Testis (tissue), 2 donors: ENCODE measurements at regions not wholly inside any gene's neighbourhood (a gene's known extent, or its start where the extent isn't known, plus 50 kb on each side); places are given as distances from the start of the nearest gene placed in this dataset.
"Not testable (repeated sequence)": the region's sequence is repeated elsewhere in the genome, so short reads cannot be mapped to it uniquely, and the experiment has no call there.

Source experiments
- DNase-seq: peaks from one replicate; pipeline ENCODE4 v3.0.0-alpha.2; 2019
- H3K27ac ChIP-seq, 2 donors: fragments of 200-600 bp; sonication (generic); one replicate each; pipeline ENCODE4 v1.5.1; 2019
- H3K27me3 ChIP-seq: fragments of 200-600 bp; sonication (generic); one replicate; pipeline ENCODE4 v1.5.1; 2019
- H3K36me3 ChIP-seq: fragments of 200-600 bp; sonication (generic); one replicate; pipeline ENCODE4 v1.5.1; 2017; ENCODE audit warnings: low read depth; ENCODE audit errors: missing control alignments
- H3K4me1 ChIP-seq: fragments of 200-600 bp; sonication (generic); one replicate; pipeline ENCODE4 v1.5.1; 2019
- H3K4me3 ChIP-seq, 2 donors: fragments of 200-600 bp; sonication (generic); one replicate each; pipeline ENCODE4 v1.5.1; 2017 to 2019
- H3K9me3 ChIP-seq: fragments of 200-600 bp; sonication (generic); one replicate; pipeline ENCODE4 v1.5.1; 2017
- CTCF ChIP-seq, 3 experiments: fragments of 450-650 bp in 2 of 3; fragments of 200-600 bp in 1 of 3; sonication (generic) in 1 of 3; IDR thresholded peaks; one replicate each; pipeline ENCODE4 v1.5.1; 2016 to 2019; ENCODE audit warnings: antibody characterized with exemption in 3 of 3, mild to moderate bottlenecking in 2 of 3, moderate library complexity in 1 of 3
- POLR2A ChIP-seq: fragments of 450-650 bp; IDR thresholded peaks from one replicate; pipeline ENCODE4 v1.6.1; 2017; ENCODE audit warnings: antibody characterized with exemption, mild to moderate bottlenecking, moderate library complexity
- WGBS, 2 donors: methylation state at CpG; one replicate each; pipeline ENCODE4 v1.1.5; 2018; 5-methylcytosine and 5-hydroxymethylcytosine counted together
- intact Hi-C: fragments of 100-400 bp; cut with DNase I; formaldehyde crosslinking; loops from one replicate; pipeline ENCODE4 v1.15.1; 2023; ENCODE audit warnings: low total_unique reads

- H3K9me3 ChIP-seq = not testable (repeated sequence)
Observed at GRCh38 chr4:183044924-183045640, 54.0 kb upstream of the WWC2 start.

GRCh38 chr4:183038436-183038835 lies 60.6 kb upstream of the WWC2 start:
- Histone ChIP-seq H3K9me3 (no peaks in the 10 kb centered on the region), H3K27me3 (no peaks in the 10 kb centered on the region), H3K4me3 (no peak overlapping the region), H3K36me3 (no peaks in the 10 kb centered on the region), H3K27ac (no peak overlapping the region), H3K4me1 (no peaks in the 10 kb centered on the region)
- TF ChIP-seq POLR2A = no peak
- no peak for TF ChIP-seq CTCF (IDR thresholded peaks at IDR 0.05)
- 89 to 93% methylated on average over 3 of the region's 3 CpGs for WGBS, 2 donors
- intact Hi-C loops = no loop called here
- DNase-seq = no peak

More at GRCh38 chr4:183044924-183045640, 54.0 kb upstream of the WWC2 start:
- H3K36me3 ChIP-seq, H3K27ac ChIP-seq, DNase-seq, H3K4me1 ChIP-seq, intact Hi-C loops, H3K27me3 ChIP-seq: not testable (repeated sequence)
- 62 to 72% methylated on average over 5 to 14 of the region's 32 CpGs for WGBS, 2 donors
- peak overlapping the region in 1 of 2 donors; percentile 15 for H3K4me3 ChIP-seq

- TF ChIP-seq CTCF (IDR thresholded peaks at IDR 0.05) = no peak
- no peak for TF ChIP-seq POLR2A
- H3K4me3 ChIP-seq = no peak overlapping the region
- no peak for DNase-seq
Observed at GRCh38 chr4:183035726-183036415, 63.2 kb upstream of the WWC2 start.

GRCh38 chr4:183035256-183035655 lies 63.8 kb upstream of the WWC2 start:
- H3K36me3 ChIP-seq = no peaks in the 10 kb centered on the region
- TF ChIP-seq CTCF (IDR thresholded peaks at IDR 0.05) (no peak), POLR2A (no peak)
- 90 to 91% methylated on average over 5 of the region's 5 CpGs for WGBS, 2 donors
- H3K9me3 ChIP-seq = no peaks in the 10 kb centered on the region
- H3K27me3 ChIP-seq = no peaks in the 10 kb centered on the region
- no peak for DNase-seq
- intact Hi-C loops = no loop called here
- H3K4me3 ChIP-seq = no peak overlapping the region
- no peak overlapping the region for H3K27ac ChIP-seq
- no peaks in the 10 kb centered on the region for H3K4me1 ChIP-seq

More at GRCh38 chr4:183035726-183036415, 63.2 kb upstream of the WWC2 start:
- intact Hi-C loops = no loop called here
- Histone ChIP-seq H3K4me1 (no peaks in the 10 kb centered on the region), H3K27ac (no peak overlapping the region), H3K36me3 (no peaks in the 10 kb centered on the region), H3K27me3 (no peaks in the 10 kb centered on the region), H3K9me3 (no peaks in the 10 kb centered on the region)
- WGBS, 2 donors = 53% methylated on average over 7 of the region's 7 CpGs

GRCh38 chr4:183030823-183031222 lies 68.2 kb upstream of the WWC2 start:
- DNase-seq = peak; percentile 72
- H3K4me1 ChIP-seq = no peaks in the 10 kb centered on the region
- no peak overlapping the region for H3K4me3 ChIP-seq
- TF ChIP-seq POLR2A (no peak), CTCF (IDR thresholded peaks at IDR 0.05) (no peak)
- H3K36me3 ChIP-seq = no peaks in the 10 kb centered on the region
- 45 to 85% methylated on average over 4 of the region's 4 CpGs for WGBS, 2 donors
- intact Hi-C loops = no loop called here
- no peaks in the 10 kb centered on the region for H3K27me3 ChIP-seq
- no peaks in the 10 kb centered on the region for H3K9me3 ChIP-seq
- H3K27ac ChIP-seq = peak overlapping the region in 1 of 2 donors; percentile 29
